ENCODE measurements at regions not wholly inside any gene's neighbourhood (a gene's known extent, or its start where the extent isn't known, plus 50 kb on each side); places are given as distances from the start of the nearest gene placed in this dataset.

GRCh38 chr5:116658830-116659229, 84.2 kb upstream of the SEMA6A start:
- no peak for TF ChIP-seq POLR2A (IDR thresholded peaks at IDR 0.05)
- no peak for TF ChIP-seq CTCF (IDR thresholded peaks at IDR 0.05)
